Activated naive CD8-positive, alpha-beta T cell treated with anti-CD3 and anti-CD28 coated beads, Interleukin-2, amount 50 U/mL, for 24 hours (primary cell): ENCODE measurements at regions not wholly inside any gene's neighbourhood (a gene's known extent, or its start where the extent isn't known, plus 50 kb on each side); places are given as distances from the start of the nearest gene placed in this dataset.
"Not testable (repeated sequence)": the region's sequence is repeated elsewhere in the genome, so short reads cannot be mapped to it uniquely, and the experiment has no call there.

Experiments
- ATAC-seq: fragments of 150-1000 bp; cut with Tn5 transposase; one replicate; pipeline ENCODE4 v1.10.0; 2021
- DNase-seq: peaks from one replicate; pipeline ENCODE4 v3.0.0; 2021
- H3K27ac Mint-ChIP-seq: one replicate; pipeline ENCODE4 v1.8.0; 2021; ENCODE audit warnings: mild to moderate bottlenecking, mixed read lengths
- H3K27me3 Mint-ChIP-seq: one replicate; pipeline ENCODE4 v1.8.0; 2021; ENCODE audit warnings: mixed read lengths
- H3K36me3 Mint-ChIP-seq: one replicate; pipeline ENCODE4 v1.8.0; 2021; ENCODE audit warnings: low read depth, mixed read lengths
- H3K4me1 Mint-ChIP-seq: one replicate; pipeline ENCODE4 v1.8.0; 2021; ENCODE audit warnings: mixed read lengths
- H3K4me3 Mint-ChIP-seq: one replicate; pipeline ENCODE4 v1.8.0; 2021; ENCODE audit warnings: mild to moderate bottlenecking, moderate library complexity, mixed read lengths
- H3K9me3 Mint-ChIP-seq: one replicate; pipeline ENCODE4 v1.8.0; 2021; ENCODE audit warnings: mixed read lengths

- Mint-ChIP-seq H3K27ac (no peak overlapping the region), H3K4me1 (no peaks in the 10 kb centered on the region), H3K9me3 (peaks cover 4% of the 10 kb centered on the region), H3K4me3 (no peak overlapping the region), H3K36me3 (no peaks in the 10 kb centered on the region), H3K27me3 (peaks cover 7% of the 10 kb centered on the region)
- ATAC-seq, result no peak
- DNase-seq, result no peak
Measured at GRCh38 chr3:194262176-194262924, 88.8 kb downstream of the CPN2 start.

GRCh38 chr3:194262925-194263305, 88.2 kb downstream of the CPN2 start:
- peaks cover 4% of the 10 kb centered on the region for H3K9me3 Mint-ChIP-seq
- no peak overlapping the region for H3K4me3 Mint-ChIP-seq
- no peak overlapping the region for H3K27ac Mint-ChIP-seq
- DNase-seq (no peak), ATAC-seq (no peak)
- no peaks in the 10 kb centered on the region for H3K36me3 Mint-ChIP-seq
- no peaks in the 10 kb centered on the region for H3K4me1 Mint-ChIP-seq
- H3K27me3 Mint-ChIP-seq, result peaks cover 10% of the 10 kb centered on the region

GRCh38 chr3:194264631-194265504, 86.3 kb downstream of the CPN2 start:
- not testable (repeated sequence) for H3K36me3 Mint-ChIP-seq, DNase-seq, H3K27ac Mint-ChIP-seq, H3K4me1 Mint-ChIP-seq, ATAC-seq, H3K9me3 Mint-ChIP-seq, H3K4me3 Mint-ChIP-seq
- peaks cover 10% of the 10 kb centered on the region for H3K27me3 Mint-ChIP-seq

- no peak overlapping the region for H3K27ac Mint-ChIP-seq
- peaks cover 13% of the 10 kb centered on the region for H3K27me3 Mint-ChIP-seq
- ATAC-seq (no peak), DNase-seq (no peak)
- no peaks in the 10 kb centered on the region for H3K9me3 Mint-ChIP-seq
- no peaks in the 10 kb centered on the region for H3K4me1 Mint-ChIP-seq
- H3K36me3 Mint-ChIP-seq, result no peaks in the 10 kb centered on the region
- H3K4me3 Mint-ChIP-seq, result no peak overlapping the region
Measured at GRCh38 chr3:194265505-194265892, 85.6 kb downstream of the CPN2 start.

- DNase-seq (no peak), ATAC-seq (no peak)
- Mint-ChIP-seq H3K4me1 (no peaks in the 10 kb centered on the region), H3K4me3 (no peak overlapping the region), H3K27me3 (peaks cover 13% of the 10 kb centered on the region), H3K9me3 (no peaks in the 10 kb centered on the region), H3K36me3 (no peaks in the 10 kb centered on the region), H3K27ac (no peak overlapping the region)
Measured at GRCh38 chr3:194265996-194266964, 84.8 kb downstream of the CPN2 start.

DNA sequence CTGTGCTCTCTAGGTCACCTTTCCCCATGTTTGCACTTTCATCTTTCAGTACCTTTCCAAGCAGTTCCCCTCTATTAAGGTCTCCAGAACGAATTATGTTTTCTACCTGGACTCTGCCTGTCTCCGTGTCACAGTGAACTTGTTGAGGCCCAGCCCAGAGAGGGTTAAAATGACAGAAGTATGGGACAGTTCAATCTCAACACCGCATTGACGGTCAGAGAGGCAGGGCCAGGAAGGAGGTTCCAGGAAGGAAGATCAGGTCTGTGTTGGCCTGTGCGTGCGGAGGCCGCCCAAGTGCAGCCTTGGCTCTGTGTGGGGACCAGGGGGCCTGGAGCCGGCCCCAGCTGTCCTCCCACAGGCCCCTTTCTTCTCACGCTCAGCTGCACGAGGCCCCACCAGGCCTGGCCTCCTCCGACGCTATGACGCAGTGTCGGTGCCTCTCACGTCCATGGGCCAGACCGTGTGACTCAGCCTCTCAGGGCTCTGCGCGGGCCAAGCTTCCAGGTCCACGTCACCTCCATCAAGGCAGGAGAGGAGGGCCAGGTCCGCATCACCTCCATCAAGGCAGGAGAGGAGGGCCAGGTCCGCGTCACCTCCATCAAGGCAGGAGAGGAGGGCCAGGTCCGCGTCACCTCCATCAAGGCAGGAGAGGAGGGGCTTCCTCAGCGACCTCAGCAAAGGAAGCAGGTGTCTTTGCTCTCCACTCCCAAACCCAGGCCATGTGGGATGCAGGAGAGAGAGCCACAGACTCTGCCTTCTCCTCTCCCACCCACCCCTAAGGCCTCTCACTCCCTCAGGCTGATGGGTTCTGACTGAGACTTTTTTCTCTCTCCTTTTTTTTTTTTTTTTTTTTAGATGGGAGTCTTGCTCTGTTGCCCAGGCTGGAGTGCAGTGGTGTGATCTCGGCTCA, 83.1 kb downstream of the CPN2 start:
- Mint-ChIP-seq H3K27ac (no peak overlapping the region), H3K4me3 (no peak overlapping the region), H3K4me1 (no peaks in the 10 kb centered on the region), H3K36me3 (no peaks in the 10 kb centered on the region), H3K27me3 (peaks cover 13% of the 10 kb centered on the region), H3K9me3 (no peaks in the 10 kb centered on the region)
- ATAC-seq (no peak), DNase-seq (no peak)

- no peaks in the 10 kb centered on the region for H3K4me1 Mint-ChIP-seq
- H3K36me3 Mint-ChIP-seq, result no peaks in the 10 kb centered on the region
- H3K9me3 Mint-ChIP-seq, result no peaks in the 10 kb centered on the region
- H3K27ac Mint-ChIP-seq, result no peak overlapping the region
- ATAC-seq (no peak), DNase-seq (no peak)
- H3K27me3 Mint-ChIP-seq, result peaks cover 13% of the 10 kb centered on the region
- H3K4me3 Mint-ChIP-seq, result no peak overlapping the region
Measured at GRCh38 chr3:194268654-194269512, 82.2 kb downstream of the CPN2 start.

DNA sequence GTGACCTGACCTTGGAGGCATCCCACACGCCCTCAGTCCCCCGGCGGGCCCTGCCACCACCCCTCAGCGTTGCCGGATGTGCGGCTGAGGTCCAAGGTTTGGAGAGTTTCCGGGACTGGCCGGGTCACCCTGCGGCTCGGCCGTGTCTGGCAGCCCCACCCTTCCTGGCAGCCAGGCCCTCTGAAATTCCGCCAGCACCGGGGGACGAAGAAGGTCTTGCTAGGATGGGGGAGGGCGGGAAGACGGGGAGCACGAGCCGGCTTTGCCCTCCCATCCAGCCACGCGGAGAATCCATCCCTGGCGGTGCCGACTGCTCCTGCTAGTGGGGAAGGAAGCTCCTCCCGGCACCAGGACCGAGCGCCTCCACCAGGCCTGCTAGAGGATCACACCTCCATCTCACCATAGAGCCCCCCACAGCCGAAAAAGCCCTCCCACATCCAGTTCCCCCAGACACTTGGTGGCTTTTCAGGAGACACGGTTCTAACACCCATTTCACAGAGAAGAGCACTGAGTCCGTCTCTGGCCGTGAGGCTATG, 81.5 kb downstream of the CPN2 start:
- DNase-seq (no peak), ATAC-seq (no peak)
- Mint-ChIP-seq H3K27ac (no peak overlapping the region), H3K27me3 (peaks cover 13% of the 10 kb centered on the region), H3K4me3 (no peak overlapping the region), H3K36me3 (no peaks in the 10 kb centered on the region), H3K9me3 (no peaks in the 10 kb centered on the region), H3K4me1 (no peaks in the 10 kb centered on the region)

- Mint-ChIP-seq H3K4me3 (no peak overlapping the region), H3K27me3 (peaks cover 13% of the 10 kb centered on the region)
- ATAC-seq, result no peak
Measured at GRCh38 chr3:194270627-194271459, 80.3 kb downstream of the CPN2 start.

DNA sequence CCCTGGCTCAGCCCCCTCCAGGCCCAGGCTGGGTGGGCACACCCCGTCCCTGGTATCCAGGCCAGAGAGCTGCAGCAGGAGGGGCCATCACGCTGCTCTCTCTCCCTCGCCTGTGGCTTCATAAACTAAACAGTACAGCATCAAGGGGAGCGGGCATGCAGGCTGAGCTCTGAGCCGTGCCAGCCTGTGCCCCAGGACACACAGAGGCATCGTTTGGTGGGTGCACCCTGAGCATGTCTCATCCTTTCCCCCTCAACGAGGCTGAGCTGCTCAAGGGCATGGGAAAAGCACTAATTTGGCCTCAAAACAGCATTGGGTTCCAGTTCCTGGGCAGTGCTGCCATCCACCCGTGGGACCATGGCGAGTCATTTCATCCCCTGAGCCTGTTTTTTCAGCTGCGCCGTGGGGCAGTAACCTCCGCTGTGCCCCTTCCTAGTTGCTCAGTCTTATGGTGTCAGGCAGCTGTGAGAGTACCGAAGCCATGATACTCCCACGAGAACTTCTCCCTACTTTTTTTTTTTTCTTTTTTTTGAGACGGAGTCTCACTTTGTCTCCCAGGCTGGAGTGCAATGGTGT, 79.6 kb downstream of the CPN2 start:
- H3K9me3 Mint-ChIP-seq, result no peaks in the 10 kb centered on the region
- no peak for DNase-seq
- H3K4me3 Mint-ChIP-seq, result no peak overlapping the region
- no peaks in the 10 kb centered on the region for H3K36me3 Mint-ChIP-seq
- no peak for ATAC-seq
- peaks cover 12% of the 10 kb centered on the region for H3K27me3 Mint-ChIP-seq
- no peak overlapping the region for H3K27ac Mint-ChIP-seq
- H3K4me1 Mint-ChIP-seq, result peaks cover 3% of the 10 kb centered on the region

More at GRCh38 chr3:194270627-194271459, 80.3 kb downstream of the CPN2 start:
- Mint-ChIP-seq H3K4me1 (peaks cover 1% of the 10 kb centered on the region), H3K9me3 (no peaks in the 10 kb centered on the region), H3K36me3 (no peaks in the 10 kb centered on the region), H3K27ac (no peak overlapping the region)
- no peak for DNase-seq

- Mint-ChIP-seq H3K4me1 (peaks cover 3% of the 10 kb centered on the region), H3K36me3 (no peaks in the 10 kb centered on the region), H3K4me3 (no peak overlapping the region), H3K9me3 (no peaks in the 10 kb centered on the region), H3K27ac (no peak overlapping the region), H3K27me3 (peaks cover 7% of the 10 kb centered on the region)
- no peak for DNase-seq
- ATAC-seq, result no peak
Measured at GRCh38 chr3:194272221-194272620, 78.9 kb downstream of the CPN2 start.
